ENCODE measurements at regions not wholly inside any gene's neighbourhood (a gene's known extent, or its start where the extent isn't known, plus 50 kb on each side); places are given as distances from the start of the nearest gene placed in this dataset.
"Not testable (repeated sequence)": the region's sequence is repeated elsewhere in the genome, so short reads cannot be mapped to it uniquely, and the experiment has no call there.

GRCh38 chr3:26505399-26505798, 117.2 kb upstream of the LRRC3B start:
- FAIRE-seq = no peak
- ChIA-PET CTCF (ENCODE audit: low intra/inter-chr PET ratio, low total read pairs) (no interaction called here), POLR2A (no interaction called here)
- in situ Hi-C loops (cut with HindIII; ENCODE audit: extremely low pct_ligation_motif_present, low pct_unique_long_range_greater_than_20kb) (no loop called here), intact Hi-C loops (cut with micrococcal nuclease; ENCODE audit: unreplicated experiment) (no loop called here)
- 3% methylated on average over 3 of the region's 3 CpGs for WGBS (ENCODE audit: low lambda C conversion rate)
- no peaks in the 10 kb centered on the region for H4K20me1 ChIP-seq (ENCODE audit: insufficient read depth, low read length)
- H2AFZ ChIP-seq (ENCODE audit: low read length) = no peak overlapping the region
- TF ChIP-seq KDM6A (CRISPR knock-in tag; IDR thresholded peaks at IDR 0.05; ENCODE audit: low read depth) (no peak), EHMT2 (IDR thresholded peaks at IDR 0.05; ENCODE audit: borderline replicate concordance, low read depth, low read length) (no peak), ZNF841 (CRISPR knock-in tag; IDR thresholded peaks at IDR 0.05; ENCODE audit: borderline replicate concordance) (no peak)
- peaks cover 57% of the 10 kb centered on the region for H3K9me3 ChIP-seq (ENCODE audit: low read length)
- H3K4me3 ChIP-seq (replicated peaks in 1 of 3; ENCODE audit: insufficient read depth in 1 of 3, low read depth in 2 of 3, low read length in 3 of 3) = no peak overlapping the region
- H3K4me2 ChIP-seq (ENCODE audit: low read depth, low read length) = no peak overlapping the region
- no peaks in the 10 kb centered on the region for H3K79me2 ChIP-seq (ENCODE audit: insufficient read depth, low read length)
- BruUV-seq (replicated peaks) = no TSS peak
- no peak overlapping the region for H3K27ac ChIP-seq (ENCODE audit: extremely low read length, insufficient read depth, low read length)
- H3K36me3 ChIP-seq (replicated peaks in 1 of 2; ENCODE audit: control insufficient read depth in 1 of 2, insufficient read depth in 2 of 2, low read length in 2 of 2) = no peaks in the 10 kb centered on the region
- no peak for ATAC-seq
- no peaks in the 10 kb centered on the region for H3K4me1 ChIP-seq (ENCODE audit: insufficient read depth, low read length)
- no peak overlapping the region for H3K9ac ChIP-seq (ENCODE audit: insufficient read depth, low read depth, low read length)
- no peak for DNase-seq (ENCODE audit: low spot score)
- H3K27me3 ChIP-seq (ENCODE audit: control insufficient read depth in 1 of 2, insufficient read depth in 2 of 2, low read length in 2 of 2) = no peaks in the 10 kb centered on the region

GRCh38 chr3:26514445-26515029, 108.0 kb upstream of the LRRC3B start:
- FAIRE-seq; H3K79me2 ChIP-seq (ENCODE audit: insufficient read depth, low read length); H3K4me1 ChIP-seq (ENCODE audit: insufficient read depth, low read length); H3K4me3 ChIP-seq (replicated peaks in 1 of 3; ENCODE audit: insufficient read depth in 1 of 3, low read depth in 2 of 3, low read length in 3 of 3); H4K20me1 ChIP-seq (ENCODE audit: insufficient read depth, low read length); POLR2A ChIA-PET; ATAC-seq; H3K36me3 ChIP-seq (replicated peaks in 1 of 2; ENCODE audit: control insufficient read depth in 1 of 2, insufficient read depth in 2 of 2, low read length in 2 of 2); H2AFZ ChIP-seq (ENCODE audit: low read length); H3K4me2 ChIP-seq (ENCODE audit: low read depth, low read length); CTCF ChIA-PET (ENCODE audit: low intra/inter-chr PET ratio, low total read pairs); DNase-seq (ENCODE audit: low spot score); BruUV-seq (replicated peaks); H3K27me3 ChIP-seq (ENCODE audit: control insufficient read depth in 1 of 2, insufficient read depth in 2 of 2, low read length in 2 of 2); in situ Hi-C loops (cut with HindIII; ENCODE audit: extremely low pct_ligation_motif_present, low pct_unique_long_range_greater_than_20kb); intact Hi-C loops (cut with micrococcal nuclease; ENCODE audit: unreplicated experiment); H3K27ac ChIP-seq (ENCODE audit: extremely low read length, insufficient read depth, low read length); H3K9ac ChIP-seq (ENCODE audit: insufficient read depth, low read depth, low read length): not testable (repeated sequence)
- 2% methylated on average over 5 of the region's 5 CpGs for WGBS (ENCODE audit: low lambda C conversion rate)
- H3K9me3 ChIP-seq (ENCODE audit: low read length) = peaks cover 47% of the 10 kb centered on the region

Data from HepG2 (cell line).